HepG2 (cell line): ENCODE measurements at regions not wholly inside any gene's neighbourhood (a gene's known extent, or its start where the extent isn't known, plus 50 kb on each side); places are given as distances from the start of the nearest gene placed in this dataset.

Source experiments
- BCL3 ChIP-seq: sonication (generic); formaldehyde crosslinking; IDR thresholded peaks from 2 replicates; pipeline ENCODE4 v1.5.1; 2020; ENCODE audit warnings: mild to moderate bottlenecking, missing genetic modification reagents, moderate library complexity
- ETS1 ChIP-seq: sonication (generic); formaldehyde crosslinking; IDR thresholded peaks from 2 replicates; pipeline ENCODE4 v1.4.0; 2020; ENCODE audit warnings: missing genetic modification reagents
- HNRNPL ChIP-seq: fragments of 200-400 bp; formaldehyde crosslinking; IDR thresholded peaks from 2 replicates; pipeline ENCODE4 v1.6.1; 2017; ENCODE audit warnings: mild to moderate bottlenecking, low read depth, low read length
- KDM1A ChIP-seq: IDR thresholded peaks from 2 replicates; pipeline ENCODE4 v1.6.1; 2016; ENCODE audit warnings: missing compliant biosample characterization
- MAF1 ChIP-seq: sonication (generic); formaldehyde crosslinking; IDR thresholded peaks from 2 replicates; pipeline ENCODE4 v1.5.0; 2020; ENCODE audit warnings: missing genetic modification reagents, borderline replicate concordance
- NCOA2 ChIP-seq: sonication (generic); formaldehyde crosslinking; IDR thresholded peaks from 2 replicates; pipeline ENCODE4 v1.8.0; 2022; ENCODE audit warnings: inconsistent platforms
- POLR2A ChIP-seq, 2 experiments: IDR thresholded peaks; 2 replicates each; pipeline ENCODE4 v1.6.1; 2011; ENCODE audit warnings: low read depth in 2 of 2, low read length in 2 of 2, mild to moderate bottlenecking in 1 of 2, moderate library complexity in 1 of 2; ENCODE audit not compliant: insufficient read depth in 1 of 2
- POLR2AphosphoS5 ChIP-seq: IDR thresholded peaks from 2 replicates; pipeline ENCODE4 v1.6.1; 2012; ENCODE audit warnings: low read depth, low read length
- SMC3 ChIP-seq: IDR thresholded peaks from 2 replicates; pipeline ENCODE4 v1.6.1; 2011; ENCODE audit warnings: low read length, improper control_type of control experiment
- SNAPC5 ChIP-seq: sonication (generic); formaldehyde crosslinking; IDR thresholded peaks from 2 replicates; pipeline ENCODE4 v1.8.1; 2023; ENCODE audit warnings: mild to moderate bottlenecking, missing genetic modification reagents, borderline replicate concordance
- TCF12 ChIP-seq, 2 experiments: fragments of 450-650 bp in 1 of 2; sonication (generic) in 1 of 2; formaldehyde crosslinking in 1 of 2; IDR thresholded peaks; 2 replicates each; pipeline versions ENCODE4 v1.6.1 to v1.8.0; 2017 to 2022; ENCODE audit warnings: antibody characterized with exemption in 1 of 2, mild to moderate bottlenecking in 1 of 2, missing genetic modification reagents in 1 of 2, moderate library complexity in 1 of 2
- ZFP62 ChIP-seq: sonication (generic); formaldehyde crosslinking; IDR thresholded peaks from 2 replicates; pipeline ENCODE4 v1.4.0; 2020; ENCODE audit warnings: missing genetic modification reagents
- ZKSCAN1 ChIP-seq: fragments of 150-350 bp; IDR thresholded peaks from 2 replicates; pipeline ENCODE4 v1.6.1; 2014; ENCODE audit warnings: low read length
- ZNF138 ChIP-seq: sonication (generic); formaldehyde crosslinking; IDR thresholded peaks from 2 replicates; pipeline ENCODE4 v1.5.0; 2020; ENCODE audit warnings: mild to moderate bottlenecking, low read depth, missing genetic modification reagents

- TF ChIP-seq TCF12 (IDR thresholded peaks at IDR 0.05) (no peak), TCF12 (CRISPR knock-in tag; IDR thresholded peaks at IDR 0.05) (no peak), HNRNPL (no peak), BCL3 (CRISPR knock-in tag) (no peak), KDM1A (no peak), SNAPC5 (no peak), MAF1 (CRISPR knock-in tag) (no peak), ZNF138 (CRISPR knock-in tag) (no peak), NCOA2 (CRISPR knock-in tag) (no peak), SMC3 (no peak), POLR2AphosphoS5 (no peak), ETS1 (no peak), ZKSCAN1 (no peak), ZFP62 (CRISPR knock-in tag) (no peak), POLR2A (IDR thresholded peaks at IDR 0.05; ENCODE audit: insufficient read depth in 1 of 2, low read depth in 2 of 2, low read length in 2 of 2) (no peak)
Measured at GRCh38 chr6:81561071-81561564, 191.4 kb downstream of the TENT5A start.
